ENCODE measurements at regions not wholly inside any gene's neighbourhood (a gene's known extent, or its start where the extent isn't known, plus 50 kb on each side); places are given as distances from the start of the nearest gene placed in this dataset.

GRCh38 chr3:25903371-25904129 lies 113.7 kb downstream of the OXSM start:
- peak overlapping the region; percentile 34; the same call in 1 of the 2 replicates for H2AFZ ChIP-seq (ENCODE audit: low read length)
- H4K20me1 ChIP-seq (replicated peaks in 1 of 2; ENCODE audit: control insufficient read depth in 1 of 2, insufficient read depth in 2 of 2, low read length in 2 of 2), result no peaks in the 10 kb centered on the region
- DNase-seq (ENCODE audit: low read depth in 1 of 2, low spot score in 2 of 2), result no peak
- H3K4ac ChIP-seq (replicated peaks; ENCODE audit: insufficient read length, low read depth, low read length), result no peak overlapping the region
- peaks cover 0 to 9% (median 0%) of the 10 kb centered on the region in 4 experiments; a peak in 1 of 7 replicates for H3K4me1 ChIP-seq (replicated peaks in 1 of 4; ENCODE audit: control insufficient read depth in 3 of 4, insufficient read depth in 4 of 4, low read length in 3 of 4)
- H2BK15ac ChIP-seq (ENCODE audit: low read length), result no peak overlapping the region
- H3K18ac ChIP-seq (ENCODE audit: extremely low read depth, low read length), result no peak overlapping the region
- no peaks in the 10 kb centered on the region for H3K36me3 ChIP-seq (ENCODE audit: control insufficient read depth in 2 of 4, insufficient read depth in 4 of 4, low read length in 3 of 4)
- no peak overlapping the region for H2BK20ac ChIP-seq (ENCODE audit: low read length)
- no peaks in the 10 kb centered on the region for H3K79me2 ChIP-seq (ENCODE audit: control insufficient read depth in 1 of 2, insufficient read depth in 2 of 2, low read length in 2 of 2)
- H3K4me2 ChIP-seq (ENCODE audit: insufficient read depth in 1 of 2, low read depth in 2 of 2, low read length in 2 of 2), result no peak overlapping the region
- no peak for FAIRE-seq
- no peak overlapping the region for H3K4me3 ChIP-seq (ENCODE audit: extremely low read depth in 1 of 4, insufficient read depth in 2 of 4, low read depth in 3 of 4, low read length in 4 of 4)
- no peak overlapping the region for H3K23ac ChIP-seq (ENCODE audit: insufficient read length)
- no peak overlapping the region for H4K5ac ChIP-seq (ENCODE audit: insufficient read length, low read depth, low read length)
- H2BK5ac ChIP-seq (ENCODE audit: low read depth, low read length), result no peak overlapping the region
- H3K56ac ChIP-seq (replicated peaks; ENCODE audit: insufficient read length, low read depth, low read length), result no peak overlapping the region
- no peak overlapping the region for H4K8ac ChIP-seq (ENCODE audit: extremely low read depth, insufficient read depth, low read length)
- H3K27ac ChIP-seq (ENCODE audit: low read depth, low read length), result no peak overlapping the region
- no peaks in the 10 kb centered on the region; the same call in 1 of the 2 replicates for H3K23me2 ChIP-seq (ENCODE audit: low read depth, low read length)
- no peak overlapping the region for H2AK5ac ChIP-seq (ENCODE audit: low read depth, low read length)
- CTCF ChIA-PET (ENCODE audit: partially characterized antibody), result interaction anchor here (0.7 to 3.8 kb wide), 9 partner anchors 9 to 256 kb away, joined by 3 to 30 read pairs (median 4); no protein-coding TSS in a partner anchor
- POLR2A ChIA-PET (ENCODE audit: partially characterized antibody), result interaction anchor here (0.5 kb wide), 1 partner anchor 287 kb away, joined by 3 read pairs; no protein-coding TSS in a partner anchor
- 87% methylated on average over 3 of the region's 3 CpGs; no CpG with 5 or more reads in 1 of the 2 experiments for WGBS, 2 experiments (ENCODE audit: extremely low coverage in 1 of 2, insufficient coverage in 1 of 2, insufficient read length in 1 of 2, insufficient replicate concordance in 2 of 2, low coverage in 1 of 2, low lambda C conversion rate in 2 of 2, missing lambda C conversion rate in 1 of 2)
- no peak overlapping the region for H2BK120ac ChIP-seq (replicated peaks; ENCODE audit: low read depth, low read length)
- H3K9ac ChIP-seq (replicated peaks in 1 of 4; ENCODE audit: extremely low read depth in 1 of 4, low read depth in 3 of 4, low read length in 3 of 4), result no peak overlapping the region
- no peak overlapping the region for H4K91ac ChIP-seq (replicated peaks; ENCODE audit: insufficient read length, low read length)
- no peaks in the 10 kb centered on the region for H3K9me3 ChIP-seq (ENCODE audit: insufficient read depth in 2 of 2, low read depth in 1 of 2, low read length in 1 of 2)
- H3K14ac ChIP-seq (ENCODE audit: insufficient read length), result no peak overlapping the region
- no peaks in the 10 kb centered on the region for H3K27me3 ChIP-seq (replicated peaks in 1 of 4; ENCODE audit: control insufficient read depth in 3 of 4, extremely low read depth in 1 of 4, insufficient read depth in 3 of 4, low read length in 3 of 4)
- no peaks in the 10 kb centered on the region for H3K79me1 ChIP-seq (ENCODE audit: low read depth, low read length)
- H2BK12ac ChIP-seq (ENCODE audit: low read depth, low read length), result no peak overlapping the region
- TF ChIP-seq CHD1 (IDR thresholded peaks at IDR 0.05; ENCODE audit: low read depth, low read length) (no peak), KDM5A (IDR thresholded peaks at IDR 0.05; ENCODE audit: low read length) (no peak), RNF2 (IDR thresholded peaks at IDR 0.05; ENCODE audit: borderline replicate concordance, low read depth, low read length, missing control alignments, poor library complexity, severe bottlenecking) (no peak), CTCF (IDR thresholded peaks at IDR 0.05; ENCODE audit: control extremely low read depth in 1 of 3, insufficient read depth in 1 of 3, low read depth in 1 of 3, low read length in 3 of 3) (no peak), USF2 (IDR thresholded peaks at IDR 0.05; ENCODE audit: low read length) (no peak), MAX (IDR thresholded peaks at IDR 0.05) (no peak), EP300 (IDR thresholded peaks at IDR 0.05; ENCODE audit: borderline replicate concordance in 1 of 2, low read depth in 2 of 2, low read length in 2 of 2) (no peak)
